GM23338 (cell line): ENCODE measurements at regions not wholly inside any gene's neighbourhood (a gene's known extent, or its start where the extent isn't known, plus 50 kb on each side); places are given as distances from the start of the nearest gene placed in this dataset.

ENCODE experiments used
- ATAC-seq: fragments of 200-7000 bp; cut with Tn5 transposase; 3 replicates; pipeline ENCODE4 v1.9.1; 2020
- DNase-seq: peaks from one replicate; pipeline ENCODE4 v3.0.0-alpha.2; 2015; ENCODE audit warnings: low spot score
- H2AFZ ChIP-seq: fragments of 200-600 bp; sonication (generic); 2 replicates; pipeline ENCODE4 v1.8.0; 2016; ENCODE audit warnings: antibody characterized with exemption, mild to moderate bottlenecking, moderate library complexity
- H3F3A ChIP-seq: fragments of 200-600 bp; sonication (generic); replicated peaks from 2 replicates; pipeline ENCODE4 v1.8.0; 2017; ENCODE audit warnings: antibody characterized with exemption, mixed run types, low read depth
- H3K27ac ChIP-seq: fragments of 200-600 bp; sonication (generic); 2 replicates; pipeline ENCODE4 v1.6.1; 2016; ENCODE audit warnings: low read depth
- H3K27me3 ChIP-seq: fragments of 200-600 bp; sonication (generic); 2 replicates; pipeline ENCODE4 v1.8.0; 2016; ENCODE audit warnings: mild to moderate bottlenecking, mixed run types, moderate library complexity; ENCODE audit not compliant: insufficient read depth
- H3K36me3 ChIP-seq: fragments of 200-600 bp; sonication (generic); 2 replicates; pipeline ENCODE4 v1.8.0; 2016; ENCODE audit warnings: mild to moderate bottlenecking; ENCODE audit not compliant: insufficient read depth
- H3K4me1 ChIP-seq: fragments of 200-600 bp; sonication (generic); 2 replicates; pipeline ENCODE4 v1.8.0; 2016; ENCODE audit warnings: mild to moderate bottlenecking, moderate library complexity; ENCODE audit not compliant: insufficient read depth
- H3K4me2 ChIP-seq: fragments of 200-600 bp; sonication (generic); 2 replicates; pipeline ENCODE4 v1.7.1; 2017; ENCODE audit warnings: mixed run types
- H3K4me3 ChIP-seq: fragments of 200-600 bp; sonication (generic); 2 replicates; pipeline ENCODE4 v1.6.1; 2016; ENCODE audit warnings: mixed run types
- H3K79me2 ChIP-seq: fragments of 200-600 bp; sonication (generic); replicated peaks from 2 replicates; pipeline ENCODE4 v1.8.0; 2017; ENCODE audit warnings: mild to moderate bottlenecking; ENCODE audit not compliant: insufficient read depth
- H3K9me2 ChIP-seq: fragments of 200-600 bp; sonication (generic); 2 replicates; pipeline ENCODE4 v1.8.0; 2017; ENCODE audit not compliant: insufficient read depth
- H4K20me1 ChIP-seq: fragments of 200-600 bp; sonication (generic); replicated peaks from 2 replicates; pipeline ENCODE4 v1.8.0; 2017; ENCODE audit warnings: mild to moderate bottlenecking; ENCODE audit not compliant: insufficient read depth
- H3K27ac Mint-ChIP-seq: 2 replicates; pipeline ENCODE4 v1.8.0; 2020; ENCODE audit warnings: inconsistent platforms, mild to moderate bottlenecking, moderate library complexity, mixed read lengths
- H3K27me3 Mint-ChIP-seq: 3 replicates; pipeline ENCODE4 v1.8.0; 2022; ENCODE audit warnings: low read depth, mild to moderate bottlenecking, moderate library complexity, mixed read lengths, inconsistent platforms; ENCODE audit not compliant: insufficient read depth, poor library complexity
- H3K36me3 Mint-ChIP-seq: 3 replicates; pipeline ENCODE4 v1.8.0; 2021; ENCODE audit warnings: low read depth, mild to moderate bottlenecking, inconsistent platforms, moderate library complexity, mixed read lengths
- H3K4me1 Mint-ChIP-seq: 3 replicates; pipeline ENCODE4 v1.8.0; 2020; ENCODE audit warnings: mild to moderate bottlenecking, inconsistent platforms, mixed read lengths
- H3K4me3 Mint-ChIP-seq: 3 replicates; pipeline ENCODE4 v1.8.0; 2021; ENCODE audit warnings: moderate library complexity, mild to moderate bottlenecking, inconsistent platforms, mixed read lengths
- H3K9me3 Mint-ChIP-seq: 3 replicates; pipeline ENCODE4 v1.8.0; 2020; ENCODE audit warnings: moderate library complexity, mild to moderate bottlenecking, inconsistent platforms, mixed read lengths
- CREB1 ChIP-seq: fragments of 250-450 bp; sonication (Bioruptor Pico); IDR thresholded peaks from 2 replicates; pipeline ENCODE4 v1.5.0; 2020; ENCODE audit warnings: low read depth, mild to moderate bottlenecking, moderate library complexity
- ETS1 ChIP-seq: IDR thresholded peaks from 2 replicates; pipeline ENCODE4 v1.6.1; 2016; ENCODE audit warnings: antibody characterized with exemption
- EZH2 ChIP-seq: fragments of 200-600 bp; sonication (generic); IDR thresholded peaks from one replicate; pipeline ENCODE4 v1.8.0; 2017; ENCODE audit warnings: antibody characterized with exemption, mild to moderate bottlenecking, low read depth; ENCODE audit not compliant: unreplicated experiment
- EZH2phosphoT487 ChIP-seq: fragments of 200-600 bp; sonication (generic); IDR thresholded peaks from one replicate; pipeline ENCODE4 v1.8.1; 2018; ENCODE audit warnings: antibody characterized with exemption; ENCODE audit not compliant: unreplicated experiment
- JUNB ChIP-seq: IDR thresholded peaks from one replicate; pipeline ENCODE4 v1.6.1; 2016; ENCODE audit warnings: antibody characterized with exemption; ENCODE audit not compliant: unreplicated experiment
- NANOG ChIP-seq: IDR thresholded peaks from 2 replicates; pipeline ENCODE4 v1.6.1; 2016; ENCODE audit warnings: antibody characterized with exemption, borderline replicate concordance
- POLR2AphosphoS5 ChIP-seq: IDR thresholded peaks from 2 replicates; pipeline ENCODE4 v1.6.1; 2016; ENCODE audit warnings: antibody characterized with exemption, low read depth
- STAT1 ChIP-seq: IDR thresholded peaks from one replicate; pipeline ENCODE4 v1.6.1; 2016; ENCODE audit warnings: antibody characterized with exemption; ENCODE audit not compliant: unreplicated experiment
- ZNF114 ChIP-seq: fragments of 250-450 bp; sonication (Bioruptor Pico); IDR thresholded peaks from 2 replicates; pipeline ENCODE4 v1.5.0; 2020; ENCODE audit warnings: mild to moderate bottlenecking, moderate library complexity
- ZNF331 ChIP-seq: fragments of 250-450 bp; sonication (Bioruptor Pico); IDR thresholded peaks from 2 replicates; pipeline ENCODE4 v1.5.0; 2020; ENCODE audit warnings: low read depth, mild to moderate bottlenecking, moderate library complexity
- TF ChIP-seq, protein P1 (sequence below): IDR thresholded peaks from one replicate; pipeline ENCODE4 v1.6.1; 2018; ENCODE audit warnings: antibody characterized with exemption; ENCODE audit not compliant: unreplicated experiment
- TF ChIP-seq, protein P2 (sequence below): fragments of 250-450 bp; sonication (Bioruptor Pico); IDR thresholded peaks from 2 replicates; pipeline ENCODE4 v1.5.0; 2020; ENCODE audit warnings: mild to moderate bottlenecking, moderate library complexity
- TF ChIP-seq, protein P3 (sequence below), 2 experiments: fragments of 200-600 bp in 1 of 2; sonication (generic) in 1 of 2; conservative IDR thresholded peaks; 2 replicates each; pipeline versions ENCODE4 v1.5.1 to v1.6.1; 2016 to 2017; ENCODE audit warnings: antibody characterized with exemption in 2 of 2, low read depth in 2 of 2, mild to moderate bottlenecking in 2 of 2, moderate library complexity in 1 of 2

DNA sequence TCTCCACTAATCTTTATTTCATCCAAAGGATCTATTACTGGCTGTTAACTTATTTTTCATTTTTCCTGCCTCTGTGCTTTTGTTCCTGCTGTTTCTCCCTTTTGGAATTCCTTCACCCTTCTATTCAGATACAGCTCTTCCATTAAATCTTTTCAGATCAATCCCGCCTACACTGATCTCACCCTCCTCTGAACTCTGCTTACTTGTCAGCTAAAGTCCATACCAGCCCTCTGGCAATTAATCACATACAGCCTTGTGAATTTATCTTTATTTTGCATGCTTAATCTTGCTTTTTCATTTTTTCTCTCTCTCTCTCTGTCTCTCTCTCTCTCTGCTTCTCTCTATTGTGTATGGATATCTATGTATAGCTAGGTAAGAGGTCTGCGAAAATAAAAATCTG lies 100.8 kb upstream of the UMPS start:
- H3K27ac Mint-ChIP-seq: no peak overlapping the region
- no peaks in the 10 kb centered on the region for H3K79me2 ChIP-seq
- peaks cover 3% of the 10 kb centered on the region for H3K27me3 Mint-ChIP-seq
- H4K20me1 ChIP-seq: no peaks in the 10 kb centered on the region
- DNase-seq (no peak), ATAC-seq (no peak)
- no peak overlapping the region for H3K27ac ChIP-seq
- no peaks in the 10 kb centered on the region for H3K36me3 Mint-ChIP-seq
- H3F3A ChIP-seq: no peaks in the 10 kb centered on the region
- H3K9me2 ChIP-seq: peaks cover 26% of the 10 kb centered on the region; the same call in 1 of the 2 replicates
- H3K4me1 Mint-ChIP-seq: peaks cover 16% of the 10 kb centered on the region
- no peaks in the 10 kb centered on the region for H3K36me3 ChIP-seq
- TF ChIP-seq, protein P1, sequence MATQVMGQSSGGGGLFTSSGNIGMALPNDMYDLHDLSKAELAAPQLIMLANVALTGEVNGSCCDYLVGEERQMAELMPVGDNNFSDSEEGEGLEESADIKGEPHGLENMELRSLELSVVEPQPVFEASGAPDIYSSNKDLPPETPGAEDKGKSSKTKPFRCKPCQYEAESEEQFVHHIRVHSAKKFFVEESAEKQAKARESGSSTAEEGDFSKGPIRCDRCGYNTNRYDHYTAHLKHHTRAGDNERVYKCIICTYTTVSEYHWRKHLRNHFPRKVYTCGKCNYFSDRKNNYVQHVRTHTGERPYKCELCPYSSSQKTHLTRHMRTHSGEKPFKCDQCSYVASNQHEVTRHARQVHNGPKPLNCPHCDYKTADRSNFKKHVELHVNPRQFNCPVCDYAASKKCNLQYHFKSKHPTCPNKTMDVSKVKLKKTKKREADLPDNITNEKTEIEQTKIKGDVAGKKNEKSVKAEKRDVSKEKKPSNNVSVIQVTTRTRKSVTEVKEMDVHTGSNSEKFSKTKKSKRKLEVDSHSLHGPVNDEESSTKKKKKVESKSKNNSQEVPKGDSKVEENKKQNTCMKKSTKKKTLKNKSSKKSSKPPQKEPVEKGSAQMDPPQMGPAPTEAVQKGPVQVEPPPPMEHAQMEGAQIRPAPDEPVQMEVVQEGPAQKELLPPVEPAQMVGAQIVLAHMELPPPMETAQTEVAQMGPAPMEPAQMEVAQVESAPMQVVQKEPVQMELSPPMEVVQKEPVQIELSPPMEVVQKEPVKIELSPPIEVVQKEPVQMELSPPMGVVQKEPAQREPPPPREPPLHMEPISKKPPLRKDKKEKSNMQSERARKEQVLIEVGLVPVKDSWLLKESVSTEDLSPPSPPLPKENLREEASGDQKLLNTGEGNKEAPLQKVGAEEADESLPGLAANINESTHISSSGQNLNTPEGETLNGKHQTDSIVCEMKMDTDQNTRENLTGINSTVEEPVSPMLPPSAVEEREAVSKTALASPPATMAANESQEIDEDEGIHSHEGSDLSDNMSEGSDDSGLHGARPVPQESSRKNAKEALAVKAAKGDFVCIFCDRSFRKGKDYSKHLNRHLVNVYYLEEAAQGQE: no peak
- TF ChIP-seq ETS1: no peak
- TF ChIP-seq NANOG: no peak
- TF ChIP-seq JUNB: no peak
- TF ChIP-seq ZNF114: no peak
- no peak for TF ChIP-seq EZH2phosphoT487
- TF ChIP-seq ZNF331 (CRISPR knock-in tag): no peak
- TF ChIP-seq, protein P2, sequence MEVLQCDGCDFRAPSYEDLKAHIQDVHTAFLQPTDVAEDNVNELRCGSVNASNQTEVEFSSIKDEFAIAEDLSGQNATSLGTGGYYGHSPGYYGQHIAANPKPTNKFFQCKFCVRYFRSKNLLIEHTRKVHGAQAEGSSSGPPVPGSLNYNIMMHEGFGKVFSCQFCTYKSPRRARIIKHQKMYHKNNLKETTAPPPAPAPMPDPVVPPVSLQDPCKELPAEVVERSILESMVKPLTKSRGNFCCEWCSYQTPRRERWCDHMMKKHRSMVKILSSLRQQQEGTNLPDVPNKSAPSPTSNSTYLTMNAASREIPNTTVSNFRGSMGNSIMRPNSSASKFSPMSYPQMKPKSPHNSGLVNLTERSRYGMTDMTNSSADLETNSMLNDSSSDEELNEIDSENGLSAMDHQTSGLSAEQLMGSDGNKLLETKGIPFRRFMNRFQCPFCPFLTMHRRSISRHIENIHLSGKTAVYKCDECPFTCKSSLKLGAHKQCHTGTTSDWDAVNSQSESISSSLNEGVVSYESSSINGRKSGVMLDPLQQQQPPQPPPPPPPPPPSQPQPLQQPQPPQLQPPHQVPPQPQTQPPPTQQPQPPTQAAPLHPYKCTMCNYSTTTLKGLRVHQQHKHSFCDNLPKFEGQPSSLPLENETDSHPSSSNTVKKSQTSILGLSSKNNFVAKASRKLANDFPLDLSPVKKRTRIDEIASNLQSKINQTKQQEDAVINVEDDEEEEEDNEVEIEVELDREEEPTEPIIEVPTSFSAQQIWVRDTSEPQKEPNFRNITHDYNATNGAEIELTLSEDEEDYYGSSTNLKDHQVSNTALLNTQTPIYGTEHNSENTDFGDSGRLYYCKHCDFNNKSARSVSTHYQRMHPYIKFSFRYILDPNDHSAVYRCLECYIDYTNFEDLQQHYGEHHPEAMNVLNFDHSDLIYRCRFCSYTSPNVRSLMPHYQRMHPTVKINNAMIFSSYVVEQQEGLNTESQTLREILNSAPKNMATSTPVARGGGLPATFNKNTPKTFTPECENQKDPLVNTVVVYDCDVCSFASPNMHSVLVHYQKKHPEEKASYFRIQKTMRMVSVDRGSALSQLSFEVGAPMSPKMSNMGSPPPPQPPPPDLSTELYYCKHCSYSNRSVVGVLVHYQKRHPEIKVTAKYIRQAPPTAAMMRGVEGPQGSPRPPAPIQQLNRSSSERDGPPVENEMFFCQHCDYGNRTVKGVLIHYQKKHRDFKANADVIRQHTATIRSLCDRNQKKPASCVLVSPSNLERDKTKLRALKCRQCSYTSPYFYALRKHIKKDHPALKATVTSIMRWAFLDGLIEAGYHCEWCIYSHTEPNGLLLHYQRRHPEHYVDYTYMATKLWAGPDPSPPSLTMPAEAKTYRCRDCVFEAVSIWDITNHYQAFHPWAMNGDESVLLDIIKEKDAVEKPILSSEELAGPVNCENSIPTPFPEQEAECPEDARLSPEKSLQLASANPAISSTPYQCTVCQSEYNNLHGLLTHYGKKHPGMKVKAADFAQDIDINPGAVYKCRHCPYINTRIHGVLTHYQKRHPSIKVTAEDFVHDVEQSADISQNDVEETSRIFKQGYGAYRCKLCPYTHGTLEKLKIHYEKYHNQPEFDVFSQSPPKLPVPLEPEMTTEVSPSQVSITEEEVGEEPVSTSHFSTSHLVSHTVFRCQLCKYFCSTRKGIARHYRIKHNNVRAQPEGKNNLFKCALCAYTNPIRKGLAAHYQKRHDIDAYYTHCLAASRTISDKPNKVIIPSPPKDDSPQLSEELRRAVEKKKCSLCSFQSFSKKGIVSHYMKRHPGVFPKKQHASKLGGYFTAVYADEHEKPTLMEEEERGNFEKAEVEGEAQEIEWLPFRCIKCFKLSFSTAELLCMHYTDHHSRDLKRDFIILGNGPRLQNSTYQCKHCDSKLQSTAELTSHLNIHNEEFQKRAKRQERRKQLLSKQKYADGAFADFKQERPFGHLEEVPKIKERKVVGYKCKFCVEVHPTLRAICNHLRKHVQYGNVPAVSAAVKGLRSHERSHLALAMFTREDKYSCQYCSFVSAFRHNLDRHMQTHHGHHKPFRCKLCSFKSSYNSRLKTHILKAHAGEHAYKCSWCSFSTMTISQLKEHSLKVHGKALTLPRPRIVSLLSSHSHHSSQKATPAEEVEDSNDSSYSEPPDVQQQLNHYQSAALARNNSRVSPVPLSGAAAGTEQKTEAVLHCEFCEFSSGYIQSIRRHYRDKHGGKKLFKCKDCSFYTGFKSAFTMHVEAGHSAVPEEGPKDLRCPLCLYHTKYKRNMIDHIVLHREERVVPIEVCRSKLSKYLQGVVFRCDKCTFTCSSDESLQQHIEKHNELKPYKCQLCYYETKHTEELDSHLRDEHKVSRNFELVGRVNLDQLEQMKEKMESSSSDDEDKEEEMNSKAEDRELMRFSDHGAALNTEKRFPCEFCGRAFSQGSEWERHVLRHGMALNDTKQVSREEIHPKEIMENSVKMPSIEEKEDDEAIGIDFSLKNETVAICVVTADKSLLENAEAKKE: no peak
- no peak for TF ChIP-seq EZH2
- TF ChIP-seq, protein P3, sequence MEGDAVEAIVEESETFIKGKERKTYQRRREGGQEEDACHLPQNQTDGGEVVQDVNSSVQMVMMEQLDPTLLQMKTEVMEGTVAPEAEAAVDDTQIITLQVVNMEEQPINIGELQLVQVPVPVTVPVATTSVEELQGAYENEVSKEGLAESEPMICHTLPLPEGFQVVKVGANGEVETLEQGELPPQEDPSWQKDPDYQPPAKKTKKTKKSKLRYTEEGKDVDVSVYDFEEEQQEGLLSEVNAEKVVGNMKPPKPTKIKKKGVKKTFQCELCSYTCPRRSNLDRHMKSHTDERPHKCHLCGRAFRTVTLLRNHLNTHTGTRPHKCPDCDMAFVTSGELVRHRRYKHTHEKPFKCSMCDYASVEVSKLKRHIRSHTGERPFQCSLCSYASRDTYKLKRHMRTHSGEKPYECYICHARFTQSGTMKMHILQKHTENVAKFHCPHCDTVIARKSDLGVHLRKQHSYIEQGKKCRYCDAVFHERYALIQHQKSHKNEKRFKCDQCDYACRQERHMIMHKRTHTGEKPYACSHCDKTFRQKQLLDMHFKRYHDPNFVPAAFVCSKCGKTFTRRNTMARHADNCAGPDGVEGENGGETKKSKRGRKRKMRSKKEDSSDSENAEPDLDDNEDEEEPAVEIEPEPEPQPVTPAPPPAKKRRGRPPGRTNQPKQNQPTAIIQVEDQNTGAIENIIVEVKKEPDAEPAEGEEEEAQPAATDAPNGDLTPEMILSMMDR (conservative IDR thresholded peaks at IDR 0.05; ENCODE audit: low read depth in 2 of 2): no peak
- TF ChIP-seq STAT1: no peak
- no peak for TF ChIP-seq POLR2AphosphoS5
- no peak for TF ChIP-seq CREB1 (CRISPR knock-in tag)
- H3K27me3 ChIP-seq: no peaks in the 10 kb centered on the region
- no peak overlapping the region for H3K4me3 ChIP-seq
- H3K9me3 Mint-ChIP-seq: no peaks in the 10 kb centered on the region
- H3K4me3 Mint-ChIP-seq: no peak overlapping the region
- H3K4me2 ChIP-seq: no peak overlapping the region
- H2AFZ ChIP-seq: no peak overlapping the region
- H3K4me1 ChIP-seq: peaks cover 7% of the 10 kb centered on the region; the same call in 1 of the 2 replicates
